Esophagus muscularis mucosa (tissue), 4 donors: ENCODE measurements at regions not wholly inside any gene's neighbourhood (a gene's known extent, or its start where the extent isn't known, plus 50 kb on each side); places are given as distances from the start of the nearest gene placed in this dataset.

Experiments used
- DNase-seq: peaks from one replicate; pipeline ENCODE4 v3.0.0-alpha.2; 2017; ENCODE audit errors: extremely low spot score
- H3K27ac ChIP-seq, 4 donors: fragments of 200-600 bp; sonication (generic); replicated peaks in 1 of 4; 1 replicate in 3 of 4; 2 replicates in 1 of 4; pipeline ENCODE4 v1.5.1; 2016 to 2019; ENCODE audit warnings: mild to moderate bottlenecking in 1 of 4
- H3K27me3 ChIP-seq, 4 donors: fragments of 200-600 bp; sonication (generic); one replicate each; pipeline versions ENCODE4 v1.5.1 to v1.6.0; 2016 to 2019
- H3K36me3 ChIP-seq, 4 donors: fragments of 200-600 bp; sonication (generic); one replicate each; pipeline ENCODE4 v1.5.1; 2016 to 2019
- H3K4me1 ChIP-seq, 4 donors: fragments of 200-600 bp; sonication (generic); one replicate each; pipeline ENCODE4 v1.5.1; 2016 to 2019
- H3K4me3 ChIP-seq, 4 donors: fragments of 200-600 bp; sonication (generic); 1 replicate in 2 of 4; 2 replicates in 2 of 4; pipeline ENCODE4 v1.5.1; 2016 to 2019; ENCODE audit warnings: mild to moderate bottlenecking in 4 of 4, moderate library complexity in 1 of 4
- H3K9me3 ChIP-seq, 4 donors: fragments of 200-600 bp; sonication (generic); 1 replicate in 3 of 4; 2 replicates in 1 of 4; pipeline ENCODE4 v1.5.1; 2016 to 2019
- EP300 ChIP-seq: sonication (generic); formaldehyde crosslinking; IDR thresholded peaks from one replicate; pipeline ENCODE4 v1.6.1; 2017; ENCODE audit warnings: antibody characterized with exemption
- POLR2A ChIP-seq: fragments of 450-650 bp; IDR thresholded peaks from one replicate; pipeline ENCODE4 v1.6.1; 2017; ENCODE audit warnings: antibody characterized with exemption, moderate library complexity, mild to moderate bottlenecking, low read depth
- POLR2AphosphoS5 ChIP-seq, 2 donors: sonication (generic); formaldehyde crosslinking; IDR thresholded peaks; one replicate each; pipeline ENCODE4 v1.6.1; 2017; ENCODE audit warnings: antibody characterized with exemption in 2 of 2
- WGBS: methylation state at CpG from one replicate; pipeline ENCODE4 v1.1.5; 2018; 5-methylcytosine and 5-hydroxymethylcytosine counted together
- intact Hi-C: fragments of 100-400 bp; cut with DNase I; formaldehyde crosslinking; loops from one replicate; pipeline ENCODE4 v1.15.1; 2023
- TF ChIP-seq, protein P1 (sequence below), 3 experiments: fragments of 200-600 bp in 2 of 3; fragments of 450-650 bp in 1 of 3; sonication (generic) in 2 of 3; IDR thresholded peaks; one replicate each; pipeline ENCODE4 v1.5.1; 2017 to 2019; ENCODE audit warnings: antibody characterized with exemption in 3 of 3, mild to moderate bottlenecking in 2 of 3, moderate library complexity in 1 of 3

DNA sequence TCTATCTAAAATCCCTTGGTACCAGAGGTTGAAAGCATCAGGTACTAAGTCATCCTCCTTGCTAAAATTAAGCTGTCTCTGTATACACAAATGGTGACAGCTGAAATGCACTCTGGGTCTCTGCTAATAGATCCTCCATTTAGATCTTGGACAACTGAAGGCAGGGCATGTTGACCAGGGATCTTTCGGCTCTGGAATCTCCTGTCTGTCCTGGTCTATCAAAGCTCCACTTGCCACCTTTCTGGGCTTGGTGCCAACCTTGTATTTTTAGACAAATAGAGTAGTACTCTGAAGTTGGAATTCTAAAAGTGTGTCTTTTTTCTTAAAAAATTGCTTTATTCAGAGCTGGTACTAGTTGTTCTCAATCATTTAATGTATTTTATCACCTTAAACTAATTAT, 135.2 kb upstream of the HMHB1 start:
- H3K36me3 ChIP-seq, result no peaks in the 10 kb centered on the region
- no peak for DNase-seq
- intact Hi-C loops, result no loop called here
- peaks cover 6 to 14% (median 8%) of the 10 kb centered on the region in 4 donors for H3K4me1 ChIP-seq
- H3K27ac ChIP-seq, result no peak overlapping the region
- no peaks in the 10 kb centered on the region for H3K27me3 ChIP-seq
- TF ChIP-seq EP300 (no peak), POLR2AphosphoS5 (IDR thresholded peaks at IDR 0.05) (no peak), POLR2A (no peak)
- TF ChIP-seq, protein P1, sequence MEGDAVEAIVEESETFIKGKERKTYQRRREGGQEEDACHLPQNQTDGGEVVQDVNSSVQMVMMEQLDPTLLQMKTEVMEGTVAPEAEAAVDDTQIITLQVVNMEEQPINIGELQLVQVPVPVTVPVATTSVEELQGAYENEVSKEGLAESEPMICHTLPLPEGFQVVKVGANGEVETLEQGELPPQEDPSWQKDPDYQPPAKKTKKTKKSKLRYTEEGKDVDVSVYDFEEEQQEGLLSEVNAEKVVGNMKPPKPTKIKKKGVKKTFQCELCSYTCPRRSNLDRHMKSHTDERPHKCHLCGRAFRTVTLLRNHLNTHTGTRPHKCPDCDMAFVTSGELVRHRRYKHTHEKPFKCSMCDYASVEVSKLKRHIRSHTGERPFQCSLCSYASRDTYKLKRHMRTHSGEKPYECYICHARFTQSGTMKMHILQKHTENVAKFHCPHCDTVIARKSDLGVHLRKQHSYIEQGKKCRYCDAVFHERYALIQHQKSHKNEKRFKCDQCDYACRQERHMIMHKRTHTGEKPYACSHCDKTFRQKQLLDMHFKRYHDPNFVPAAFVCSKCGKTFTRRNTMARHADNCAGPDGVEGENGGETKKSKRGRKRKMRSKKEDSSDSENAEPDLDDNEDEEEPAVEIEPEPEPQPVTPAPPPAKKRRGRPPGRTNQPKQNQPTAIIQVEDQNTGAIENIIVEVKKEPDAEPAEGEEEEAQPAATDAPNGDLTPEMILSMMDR (IDR thresholded peaks at IDR 0.05), result no peak
- H3K9me3 ChIP-seq, result no peaks in the 10 kb centered on the region
- 62% methylated on average over 1 of the region's 1 CpG for WGBS
- no peak overlapping the region for H3K4me3 ChIP-seq

DNA sequence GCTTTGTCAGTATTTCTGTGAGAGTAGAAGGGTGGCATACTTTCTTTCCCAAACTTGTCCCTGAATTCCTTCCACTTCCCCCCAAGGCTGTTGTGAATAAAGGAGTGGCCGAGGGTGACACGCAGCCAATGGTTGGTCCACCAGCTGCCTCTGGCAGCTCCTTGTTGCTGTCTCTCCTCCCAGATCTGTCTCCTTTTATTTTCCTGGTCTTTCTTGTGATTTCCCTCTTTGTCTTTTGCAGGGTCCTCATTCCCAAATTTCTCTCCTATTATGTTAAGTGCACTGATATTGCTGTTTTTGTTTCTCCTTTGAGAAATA, 137.5 kb upstream of the HMHB1 start:
- intact Hi-C loops, result no loop called here

DNA sequence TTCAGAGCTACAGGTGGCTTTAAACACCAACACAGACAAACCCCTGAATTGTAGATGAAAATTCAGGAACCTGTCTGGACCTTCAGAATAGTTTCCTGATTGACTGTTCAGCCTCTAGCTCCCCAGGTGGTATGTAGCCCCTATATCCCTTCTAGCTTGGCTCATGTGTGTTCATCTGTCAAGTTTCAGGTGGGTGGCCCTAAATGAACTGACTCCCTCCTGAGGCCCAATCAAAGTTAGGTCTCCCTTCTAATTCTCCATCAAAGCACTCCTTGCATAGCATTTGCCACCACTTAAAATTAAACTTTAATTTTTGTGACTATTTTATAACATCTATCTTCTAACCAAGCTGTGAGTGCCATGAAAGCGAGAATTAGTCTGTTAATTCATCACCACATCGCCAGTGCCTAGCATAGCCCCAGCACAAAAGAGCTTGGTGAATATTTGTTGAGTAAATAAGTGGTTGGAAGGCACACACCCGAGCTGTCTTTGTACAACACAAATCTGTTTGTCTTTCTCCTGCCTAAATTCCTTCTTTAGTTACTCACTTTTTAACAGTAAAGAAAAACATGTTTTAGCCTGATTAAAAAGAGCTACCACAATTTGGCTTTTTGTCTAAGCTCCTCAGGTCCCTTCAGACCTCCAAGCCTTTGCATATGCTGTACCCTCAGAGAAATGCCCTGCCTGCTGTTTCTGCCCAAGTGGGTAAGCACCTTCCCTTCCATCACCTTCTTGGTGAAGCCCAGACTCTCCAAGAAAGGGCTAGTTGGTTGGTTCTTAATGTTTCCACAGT, 138.1 kb upstream of the HMHB1 start:
- no peak for TF ChIP-seq EP300
- no peak for TF ChIP-seq POLR2A
- TF ChIP-seq, protein P1 (IDR thresholded peaks at IDR 0.05), result no peak
- no peak for TF ChIP-seq POLR2AphosphoS5 (IDR thresholded peaks at IDR 0.05)
- Histone ChIP-seq H3K27ac (no peak overlapping the region), H3K27me3 (no peaks in the 10 kb centered on the region), H3K4me3 (no peak overlapping the region), H3K9me3 (no peaks in the 10 kb centered on the region), H3K36me3 (no peaks in the 10 kb centered on the region), H3K4me1 (peaks cover 0 to 12% (median 8%) of the 10 kb centered on the region in 4 donors)
- intact Hi-C loops, result no loop called here
- 92% methylated on average over 3 of the region's 3 CpGs for WGBS
- DNase-seq, result no peak

More for the DNA sequence above, 137.5 kb upstream of the HMHB1 start:
- 90% methylated on average over 2 of the region's 2 CpGs for WGBS
- Histone ChIP-seq H3K4me3 (no peak overlapping the region), H3K9me3 (no peaks in the 10 kb centered on the region), H3K36me3 (no peaks in the 10 kb centered on the region), H3K27me3 (no peaks in the 10 kb centered on the region), H3K4me1 (peaks cover 0 to 12% (median 8%) of the 10 kb centered on the region in 4 donors), H3K27ac (no peak overlapping the region)
- no peak for DNase-seq
- no peak for TF ChIP-seq POLR2A
- no peak for TF ChIP-seq EP300
- TF ChIP-seq, protein P1 (IDR thresholded peaks at IDR 0.05), result no peak
- TF ChIP-seq POLR2AphosphoS5 (IDR thresholded peaks at IDR 0.05), result no peak

DNA sequence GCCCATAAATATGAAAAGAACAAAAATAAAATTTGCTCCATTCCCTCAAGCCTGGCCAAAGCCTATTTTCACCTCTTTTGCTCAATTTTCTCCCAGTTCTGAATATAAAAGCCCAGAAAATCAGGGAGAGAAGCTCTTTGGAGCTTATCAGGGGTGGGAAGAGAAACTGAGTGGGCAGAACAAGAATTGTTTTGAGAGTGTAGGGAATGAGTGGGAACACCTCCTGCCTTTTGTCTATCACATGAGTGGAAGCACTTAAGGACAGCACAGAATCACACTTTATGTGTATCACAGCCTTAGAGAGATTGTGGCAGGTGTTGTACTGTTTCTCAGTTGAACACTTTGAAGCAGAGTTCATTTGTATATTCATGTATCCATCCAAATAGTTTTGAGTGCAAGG, 139.2 kb upstream of the HMHB1 start:
- no peak overlapping the region for H3K4me3 ChIP-seq
- TF ChIP-seq POLR2AphosphoS5 (IDR thresholded peaks at IDR 0.05), result no peak
- intact Hi-C loops, result no loop called here
- no peak for DNase-seq
- no peaks in the 10 kb centered on the region for H3K36me3 ChIP-seq
- no peaks in the 10 kb centered on the region for H3K27me3 ChIP-seq
- no peaks in the 10 kb centered on the region for H3K9me3 ChIP-seq
- no peak overlapping the region for H3K27ac ChIP-seq
- peaks cover 0 to 12% (median 8%) of the 10 kb centered on the region in 4 donors for H3K4me1 ChIP-seq

DNA sequence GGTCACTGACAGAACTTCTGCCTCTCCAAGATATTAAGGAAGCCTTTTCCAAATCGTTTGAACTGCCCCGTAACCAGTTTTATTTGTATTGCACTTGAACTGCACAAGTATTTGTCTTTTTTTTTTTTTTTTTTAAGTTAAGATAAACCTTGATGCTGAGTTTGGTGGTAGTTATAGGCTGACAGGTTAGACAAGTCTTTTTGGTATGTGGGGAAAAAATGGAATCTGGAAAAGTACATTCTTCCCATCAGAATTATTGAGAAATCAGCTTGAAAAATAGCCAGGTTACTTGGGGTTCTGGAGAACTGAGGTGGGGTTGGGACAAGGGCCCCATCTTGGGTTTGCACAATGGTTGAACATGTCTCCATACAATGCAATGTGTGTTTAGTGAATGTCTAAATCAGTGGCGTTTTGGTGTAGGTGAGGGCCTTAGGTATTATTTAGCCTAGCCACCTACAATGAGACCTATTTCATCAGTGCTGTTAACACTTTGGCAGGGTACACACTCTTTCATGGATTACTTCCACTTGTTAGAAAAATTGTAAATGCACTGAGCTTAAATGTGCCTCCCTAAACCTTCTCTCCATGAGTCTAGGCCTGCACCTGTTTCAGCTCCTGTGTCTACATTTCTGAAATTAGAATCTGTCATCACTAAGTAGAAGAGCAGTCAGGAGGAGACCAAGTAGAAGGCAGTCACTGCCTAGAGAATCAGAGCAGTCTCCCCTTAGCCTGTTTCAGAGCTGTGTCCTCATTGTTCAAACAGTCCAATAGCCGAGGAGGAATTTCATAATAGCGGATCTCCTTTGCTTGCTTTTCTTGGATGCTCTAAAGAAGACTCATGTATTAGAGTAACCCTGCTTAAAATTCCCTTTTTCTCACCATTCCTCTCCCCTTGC, 140.0 kb upstream of the HMHB1 start:
- H3K4me1 ChIP-seq, result peaks cover 0 to 5% (median 5%) of the 10 kb centered on the region in 4 donors
- intact Hi-C loops, result no loop called here
- no peaks in the 10 kb centered on the region for H3K27me3 ChIP-seq
- WGBS, result 92% methylated on average over 5 of the region's 5 CpGs
- TF ChIP-seq EP300, result no peak
- TF ChIP-seq POLR2AphosphoS5 (IDR thresholded peaks at IDR 0.05), result no peak
- TF ChIP-seq POLR2A, result no peak
- TF ChIP-seq, protein P1 (IDR thresholded peaks at IDR 0.05), result no peak
- no peaks in the 10 kb centered on the region for H3K36me3 ChIP-seq
- no peaks in the 10 kb centered on the region for H3K9me3 ChIP-seq
- DNase-seq, result no peak
- H3K4me3 ChIP-seq, result no peak overlapping the region
- no peak overlapping the region for H3K27ac ChIP-seq
